HG03108 (cell line): ENCODE measurements at regions not wholly inside any gene's neighbourhood (a gene's known extent, or its start where the extent isn't known, plus 50 kb on each side); places are given as distances from the start of the nearest gene placed in this dataset.
"Not testable (repeated sequence)": the region's sequence is repeated elsewhere in the genome, so short reads cannot be mapped to it uniquely, and the experiment has no call there.

ENCODE experiments used
- ATAC-seq: cut with Tn5 transposase; IDR thresholded peaks from one replicate; pipeline ENCODE4 v1.9.1; 2021; ENCODE audit warnings: moderate library complexity; ENCODE audit not compliant: unreplicated experiment

DNA sequence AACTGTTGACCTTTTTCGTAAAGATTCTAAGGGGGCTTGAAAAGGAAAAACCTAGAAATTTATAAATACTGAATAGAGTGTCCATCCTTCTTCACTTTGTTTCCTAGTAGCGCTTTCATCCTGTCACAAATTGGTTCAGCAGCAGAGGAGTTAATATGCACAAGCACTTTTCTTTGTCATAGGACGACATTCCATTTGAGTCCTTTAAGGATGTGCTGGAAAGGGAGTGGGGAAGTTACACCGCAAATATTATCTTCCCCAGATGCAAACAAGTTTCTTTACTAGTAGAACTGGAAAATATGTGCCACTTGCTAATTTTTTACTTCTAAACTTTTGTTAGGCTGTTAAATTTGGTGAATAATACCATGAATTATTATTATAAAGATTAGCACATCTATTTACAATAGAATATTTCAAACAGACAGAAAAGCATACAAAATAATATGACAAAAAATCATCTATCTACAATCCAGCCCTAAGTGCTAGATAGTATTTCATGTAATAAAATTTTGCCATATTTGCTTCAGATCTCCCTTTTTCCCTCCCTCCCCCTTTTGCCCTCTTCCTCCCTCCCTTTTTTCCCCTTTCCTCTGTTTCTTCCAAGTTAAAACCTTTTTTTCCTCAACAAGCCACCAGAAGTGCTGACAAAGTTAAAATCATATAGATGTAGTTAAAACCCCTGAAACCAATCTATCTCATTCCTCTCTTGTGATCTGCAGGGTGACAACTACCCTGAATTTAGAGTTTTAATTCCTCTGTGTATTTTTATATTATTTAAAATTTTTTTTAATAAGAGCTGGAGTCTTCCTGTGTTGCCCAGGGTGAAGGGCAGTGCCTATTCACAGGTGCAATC lies 50.5 kb upstream of the MAP4K3 start:
- no peak for ATAC-seq

GRCh38 chr2:39488450-39488849 lies 51.4 kb upstream of the MAP4K3 start:
- no peak for ATAC-seq

DNA sequence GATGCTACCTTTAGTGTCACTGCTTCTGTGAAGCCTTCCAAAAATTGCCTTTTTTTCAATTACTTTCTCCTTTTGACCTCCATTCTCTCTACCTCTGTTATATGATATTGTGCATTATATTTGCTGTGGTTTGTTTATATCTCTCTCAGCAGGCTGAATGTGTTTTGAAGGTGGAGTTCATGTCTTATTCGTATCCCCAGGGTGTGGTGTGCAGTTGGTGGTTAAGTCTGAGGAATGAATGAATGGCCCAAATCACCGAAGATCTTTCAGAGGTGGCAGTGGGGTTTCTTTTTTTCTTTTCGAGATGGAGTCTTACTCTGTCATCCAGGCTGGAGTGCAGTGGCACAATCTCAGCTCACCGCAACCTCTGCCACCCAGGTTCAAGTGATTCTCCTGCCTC lies 53.5 kb upstream of the MAP4K3 start:
- ATAC-seq, result no peak

DNA sequence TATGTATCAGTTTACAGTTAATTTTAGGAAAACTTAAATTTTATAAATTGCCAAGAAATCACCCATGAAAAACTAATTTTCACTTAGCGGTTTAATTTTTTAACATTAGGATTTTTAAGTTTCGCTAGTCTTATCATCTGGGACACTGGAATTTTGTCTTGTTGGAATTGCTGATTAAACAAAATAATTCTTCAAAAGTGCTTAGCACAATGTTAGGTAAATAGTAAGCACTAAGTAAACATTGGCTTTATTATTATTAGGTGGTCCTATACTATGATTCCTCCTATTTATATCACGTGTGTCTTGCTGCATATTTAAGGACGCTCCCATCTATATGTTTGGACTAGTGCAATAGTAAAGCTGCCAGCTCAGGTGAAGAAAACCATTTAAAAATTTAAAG lies 54.6 kb upstream of the MAP4K3 start:
- ATAC-seq, result no peak

GRCh38 chr2:39492095-39492590 lies 55.1 kb upstream of the MAP4K3 start:
- ATAC-seq, result peak; percentile 96

DNA sequence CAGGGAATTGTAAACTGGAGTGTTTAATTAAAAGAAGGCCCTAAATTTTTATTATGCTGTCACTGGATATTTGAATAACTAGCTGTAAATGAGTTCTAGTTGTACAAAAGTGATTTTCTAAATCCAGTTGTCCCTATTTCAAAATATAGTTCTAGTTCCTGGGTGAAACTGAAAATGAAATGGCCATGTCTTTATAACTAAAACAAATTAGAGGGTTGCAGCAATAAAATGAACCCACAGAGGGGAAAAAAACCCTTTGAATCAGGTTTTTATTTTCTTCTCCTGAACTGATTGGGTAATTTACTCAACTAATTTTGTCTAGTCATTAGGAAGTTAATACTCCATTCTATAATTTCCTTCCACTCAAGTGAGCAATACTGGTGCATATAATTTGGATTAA lies 55.6 kb upstream of the MAP4K3 start:
- no peak for ATAC-seq

GRCh38 chr2:39494784-39495251 lies 57.7 kb upstream of the MAP4K3 start:
- ATAC-seq, result peak; percentile 40

GRCh38 chr2:39497082-39497801 lies 60.2 kb upstream of the MAP4K3 start:
- ATAC-seq, result no peak

GRCh38 chr2:39498176-39498575 lies 61.1 kb upstream of the MAP4K3 start:
- ATAC-seq, result not testable (repeated sequence)

DNA sequence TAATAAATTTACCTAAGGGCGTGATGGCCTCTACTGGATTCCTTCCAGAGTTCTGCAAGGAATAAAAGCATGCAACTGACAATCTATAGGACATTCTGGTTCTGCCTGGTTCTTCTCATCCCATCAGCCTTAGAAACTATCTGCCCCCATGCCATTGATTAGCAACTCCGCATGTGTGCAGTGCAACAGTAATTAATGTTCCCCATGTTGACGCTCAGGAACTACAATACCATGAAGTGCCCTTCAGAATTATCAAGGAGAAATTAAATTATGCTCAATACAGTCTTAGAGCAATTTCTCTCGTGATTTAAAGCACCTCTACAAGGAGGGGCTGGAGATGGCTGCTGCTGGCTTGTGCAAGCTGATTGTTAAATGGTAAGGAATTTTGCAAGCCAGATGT lies 61.7 kb upstream of the MAP4K3 start:
- no peak for ATAC-seq

GRCh38 chr2:39499336-39499735 lies 62.3 kb upstream of the MAP4K3 start:
- no peak for ATAC-seq

GRCh38 chr2:39501412-39501811 lies 64.3 kb upstream of the MAP4K3 start:
- no peak for ATAC-seq

GRCh38 chr2:39503277-39503676 lies 66.2 kb upstream of the MAP4K3 start:
- no peak for ATAC-seq

DNA sequence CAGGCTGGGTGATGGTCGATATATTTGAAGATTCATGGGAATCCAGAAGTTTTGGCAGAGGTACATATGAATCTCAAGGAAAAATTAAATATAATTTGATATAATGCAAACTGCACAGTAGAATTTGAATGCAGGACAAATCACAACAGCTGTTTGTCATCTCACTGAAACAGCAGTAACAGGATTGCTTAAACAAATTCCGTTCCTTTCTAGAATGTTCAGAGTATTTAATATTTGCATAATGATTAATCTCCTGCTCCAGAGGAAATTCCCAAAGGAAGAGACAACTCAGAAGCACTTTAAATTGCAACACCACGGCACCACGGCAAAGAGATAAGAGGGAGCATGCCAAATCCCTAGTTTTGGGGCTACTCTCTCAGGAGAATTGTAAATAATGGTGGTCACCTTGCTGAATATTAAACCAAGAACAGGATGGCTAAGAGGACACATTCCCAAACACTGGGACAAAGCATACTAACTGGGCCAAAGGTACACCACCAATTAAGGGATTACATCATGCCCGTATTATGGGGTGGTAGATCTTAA lies 67.8 kb upstream of the MAP4K3 start:
- ATAC-seq, result no peak

- ATAC-seq, result peak; percentile 57
Measured at GRCh38 chr2:39506215-39506614, 69.1 kb upstream of the MAP4K3 start.

- ATAC-seq, result no peak
Measured at GRCh38 chr2:39508198-39508597, 71.1 kb upstream of the MAP4K3 start.

GRCh38 chr2:39510140-39510539 lies 73.1 kb upstream of the MAP4K3 start:
- ATAC-seq, result no peak

DNA sequence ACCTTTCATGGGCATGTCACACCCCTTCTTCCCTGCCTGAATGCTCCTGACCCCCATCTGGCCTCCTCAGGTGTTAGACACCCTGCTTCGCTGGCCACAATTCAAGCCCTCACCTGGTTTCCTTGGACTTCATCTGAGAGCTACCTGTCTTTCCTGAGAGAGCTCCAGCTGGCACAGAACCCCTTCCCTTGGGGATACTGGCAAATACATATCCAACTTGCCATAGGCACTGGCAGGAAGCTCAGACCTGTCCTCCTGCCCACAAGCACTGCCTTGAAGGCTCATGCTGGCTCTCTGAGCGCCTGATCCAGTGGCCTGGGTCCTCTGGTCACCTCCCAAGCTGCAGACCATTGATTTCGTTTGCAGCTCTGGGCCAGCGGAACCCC lies 74.1 kb upstream of the MAP4K3 start:
- no peak for ATAC-seq

- ATAC-seq, result no peak
Measured at GRCh38 chr2:39511605-39512433, 74.7 kb upstream of the MAP4K3 start.

GRCh38 chr2:39512434-39512935 lies 75.4 kb upstream of the MAP4K3 start:
- no peak for ATAC-seq

DNA sequence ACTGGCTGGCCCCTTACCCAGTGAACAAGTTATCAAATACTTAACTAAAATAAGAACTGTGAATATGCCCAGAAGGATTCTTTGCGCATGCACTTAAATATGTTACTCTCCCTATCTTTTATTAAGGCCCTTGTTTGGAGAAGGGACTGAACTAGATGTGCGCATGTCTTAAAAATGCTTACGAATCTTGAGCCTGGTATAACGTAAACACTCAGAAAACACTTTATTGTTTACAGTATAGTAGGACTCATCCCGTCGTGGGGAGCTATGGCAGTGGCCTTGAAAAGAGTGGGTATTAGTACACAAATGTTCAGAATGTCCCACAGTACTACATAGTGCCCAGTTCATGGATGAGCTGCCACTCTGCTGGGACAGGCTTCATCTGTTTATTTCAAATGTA lies 75.9 kb upstream of the MAP4K3 start:
- no peak for ATAC-seq
